ENCODE measurements at regions not wholly inside any gene's neighbourhood (a gene's known extent, or its start where the extent isn't known, plus 50 kb on each side); places are given as distances from the start of the nearest gene placed in this dataset.

DNA sequence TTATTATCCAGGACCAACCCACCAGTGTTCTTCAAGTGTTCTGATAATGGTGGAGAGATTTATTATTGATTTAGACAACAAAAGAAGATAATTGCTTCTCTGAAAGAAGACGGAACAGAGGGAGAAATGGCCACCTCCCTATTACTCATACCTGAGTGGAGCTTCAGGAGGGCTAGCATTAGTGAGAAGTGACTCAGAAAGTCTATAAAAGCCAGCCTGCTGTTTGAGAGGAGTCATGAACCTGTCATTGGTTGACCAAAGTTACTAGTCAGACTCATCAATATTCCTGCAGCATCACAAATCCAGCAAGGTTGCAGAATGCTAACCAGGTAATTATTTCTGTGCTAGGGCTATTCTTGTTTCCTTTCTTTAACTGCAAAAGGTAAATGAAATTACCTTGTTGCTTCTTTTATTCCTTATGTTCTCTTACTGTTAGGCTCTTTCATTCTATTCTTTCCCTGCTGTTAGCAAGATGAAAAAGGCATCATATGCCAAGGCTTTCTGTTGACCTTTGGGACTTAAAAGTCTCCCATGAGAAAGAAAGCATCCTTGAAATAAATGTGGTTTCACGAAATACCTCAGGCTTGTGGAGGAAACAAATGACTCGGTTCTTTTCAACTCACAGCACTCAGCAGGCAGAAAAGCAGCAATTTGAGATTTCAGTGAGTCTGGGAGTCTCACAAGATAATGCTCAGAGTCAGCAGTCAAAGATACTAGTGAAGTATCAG, 256.4 kb upstream of the PHYHIPL start (continued):
- TF ChIP-seq, protein P1, sequence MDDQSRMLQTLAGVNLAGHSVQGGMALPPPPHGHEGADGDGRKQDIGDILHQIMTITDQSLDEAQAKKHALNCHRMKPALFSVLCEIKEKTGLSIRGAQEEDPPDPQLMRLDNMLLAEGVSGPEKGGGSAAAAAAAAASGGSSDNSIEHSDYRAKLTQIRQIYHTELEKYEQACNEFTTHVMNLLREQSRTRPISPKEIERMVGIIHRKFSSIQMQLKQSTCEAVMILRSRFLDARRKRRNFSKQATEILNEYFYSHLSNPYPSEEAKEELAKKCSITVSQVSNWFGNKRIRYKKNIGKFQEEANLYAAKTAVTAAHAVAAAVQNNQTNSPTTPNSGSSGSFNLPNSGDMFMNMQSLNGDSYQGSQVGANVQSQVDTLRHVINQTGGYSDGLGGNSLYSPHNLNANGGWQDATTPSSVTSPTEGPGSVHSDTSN (IDR thresholded peaks at IDR 0.05; ENCODE audit: insufficient replicate concordance, low read depth, low read length): no peak
- no peak for TF ChIP-seq SMC3 (IDR thresholded peaks at IDR 0.05; ENCODE audit: borderline replicate concordance, low read length)

DNA sequence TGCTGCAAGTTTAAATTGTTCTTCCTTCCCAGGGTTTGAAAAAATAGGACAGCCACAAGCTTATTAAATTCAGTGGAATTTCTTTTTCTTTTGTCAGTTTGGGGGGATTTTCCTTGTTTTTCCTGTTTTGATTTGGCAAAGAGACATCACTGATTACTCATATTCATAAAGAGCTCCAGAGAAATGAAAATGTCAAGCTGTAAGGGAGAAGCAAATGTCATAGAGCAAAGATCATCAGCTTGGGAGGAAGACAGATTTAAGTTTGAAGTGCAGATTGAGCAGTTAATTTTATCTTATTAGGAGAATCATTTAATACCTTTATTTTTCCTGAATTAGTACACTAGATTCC, 255.8 kb upstream of the PHYHIPL start:
- no peaks in the 10 kb centered on the region for H3K27me3 ChIP-seq (replicated peaks in 1 of 2; ENCODE audit: control insufficient read depth in 2 of 2, insufficient read depth in 2 of 2, low read length in 1 of 2)
- H3K4me3 ChIP-seq: no peak overlapping the region
- intact Hi-C loops (cut with micrococcal nuclease; ENCODE audit: unreplicated experiment) (no loop called here), in situ Hi-C loops (cut with MboI) (no loop called here)
- ChIA-PET CTCF (interaction anchor here (0.8 kb wide), 1 partner anchor 32 kb away, joined by 3 read pairs; no protein-coding TSS in a partner anchor), SMC1A (ENCODE audit: uncharacterized antibody, unreplicated experiment) (interaction anchor here (0.8 to 2.2 kb wide), 6 partner anchors 8 to 87 kb away, joined by 3 to 18 read pairs (median 6); no protein-coding TSS in a partner anchor), POLR2A (interaction anchor here (0.6 kb wide), 1 partner anchor 82 kb away, joined by 4 read pairs; no protein-coding TSS in a partner anchor), RAD21 (ENCODE audit: unreplicated experiment) (interaction anchor here (1.2 to 1.6 kb wide), 3 partner anchors 10 to 38 kb away, joined by 3 to 4 read pairs (median 4); no protein-coding TSS in a partner anchor)
- DNase-seq (ENCODE audit: low read depth, low spot score) (no peak), FAIRE-seq (no peak), ATAC-seq (no peak; the same call in 2 of the 3 replicates)
- H3K4me2 ChIP-seq (ENCODE audit: control insufficient read depth, insufficient read depth): no peak overlapping the region
- H3K9me3 ChIP-seq (replicated peaks; ENCODE audit: control insufficient read depth, insufficient read depth, low read length): no peaks in the 10 kb centered on the region
- no peaks in the 10 kb centered on the region for H3K36me3 ChIP-seq (ENCODE audit: control insufficient read depth in 2 of 2, insufficient read depth in 2 of 2, low read length in 1 of 2)
- no peak overlapping the region for H2AFZ ChIP-seq (ENCODE audit: control insufficient read depth, low read depth, low read length)
- H3K9ac ChIP-seq (ENCODE audit: control insufficient read depth, insufficient read depth, low read length): no peak overlapping the region
- no peak overlapping the region for H3K27ac ChIP-seq (ENCODE audit: control insufficient read depth, insufficient read depth)
- no peaks in the 10 kb centered on the region for H3K79me2 ChIP-seq (ENCODE audit: control insufficient read depth, insufficient read depth, low read length)
- H4K20me1 ChIP-seq (ENCODE audit: control insufficient read depth, insufficient read depth): no peaks in the 10 kb centered on the region
- no peaks in the 10 kb centered on the region for H3K4me1 ChIP-seq (ENCODE audit: control insufficient read depth, insufficient read depth, low read length)
- TF ChIP-seq, protein P2, sequence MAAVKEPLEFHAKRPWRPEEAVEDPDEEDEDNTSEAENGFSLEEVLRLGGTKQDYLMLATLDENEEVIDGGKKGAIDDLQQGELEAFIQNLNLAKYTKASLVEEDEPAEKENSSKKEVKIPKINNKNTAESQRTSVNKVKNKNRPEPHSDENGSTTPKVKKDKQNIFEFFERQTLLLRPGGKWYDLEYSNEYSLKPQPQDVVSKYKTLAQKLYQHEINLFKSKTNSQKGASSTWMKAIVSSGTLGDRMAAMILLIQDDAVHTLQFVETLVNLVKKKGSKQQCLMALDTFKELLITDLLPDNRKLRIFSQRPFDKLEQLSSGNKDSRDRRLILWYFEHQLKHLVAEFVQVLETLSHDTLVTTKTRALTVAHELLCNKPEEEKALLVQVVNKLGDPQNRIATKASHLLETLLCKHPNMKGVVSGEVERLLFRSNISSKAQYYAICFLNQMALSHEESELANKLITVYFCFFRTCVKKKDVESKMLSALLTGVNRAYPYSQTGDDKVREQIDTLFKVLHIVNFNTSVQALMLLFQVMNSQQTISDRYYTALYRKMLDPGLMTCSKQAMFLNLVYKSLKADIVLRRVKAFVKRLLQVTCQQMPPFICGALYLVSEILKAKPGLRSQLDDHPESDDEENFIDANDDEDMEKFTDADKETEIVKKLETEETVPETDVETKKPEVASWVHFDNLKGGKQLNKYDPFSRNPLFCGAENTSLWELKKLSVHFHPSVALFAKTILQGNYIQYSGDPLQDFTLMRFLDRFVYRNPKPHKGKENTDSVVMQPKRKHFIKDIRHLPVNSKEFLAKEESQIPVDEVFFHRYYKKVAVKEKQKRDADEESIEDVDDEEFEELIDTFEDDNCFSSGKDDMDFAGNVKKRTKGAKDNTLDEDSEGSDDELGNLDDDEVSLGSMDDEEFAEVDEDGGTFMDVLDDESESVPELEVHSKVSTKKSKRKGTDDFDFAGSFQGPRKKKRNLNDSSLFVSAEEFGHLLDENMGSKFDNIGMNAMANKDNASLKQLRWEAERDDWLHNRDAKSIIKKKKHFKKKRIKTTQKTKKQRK (IDR thresholded peaks at IDR 0.05; ENCODE audit: low read depth, low read length): no peak
- TF ChIP-seq HDGF (IDR thresholded peaks at IDR 0.05): no peak
- TF ChIP-seq NR2C2 (IDR thresholded peaks at IDR 0.05; ENCODE audit: borderline replicate concordance, control insufficient read depth, insufficient read length, low read depth): no peak
- no peak for TF ChIP-seq IKZF1 (conservative IDR thresholded peaks at IDR 0.05)
- no peak for TF ChIP-seq GABPA (IDR thresholded peaks at IDR 0.05; ENCODE audit: low read depth)
- TF ChIP-seq, protein P3, sequence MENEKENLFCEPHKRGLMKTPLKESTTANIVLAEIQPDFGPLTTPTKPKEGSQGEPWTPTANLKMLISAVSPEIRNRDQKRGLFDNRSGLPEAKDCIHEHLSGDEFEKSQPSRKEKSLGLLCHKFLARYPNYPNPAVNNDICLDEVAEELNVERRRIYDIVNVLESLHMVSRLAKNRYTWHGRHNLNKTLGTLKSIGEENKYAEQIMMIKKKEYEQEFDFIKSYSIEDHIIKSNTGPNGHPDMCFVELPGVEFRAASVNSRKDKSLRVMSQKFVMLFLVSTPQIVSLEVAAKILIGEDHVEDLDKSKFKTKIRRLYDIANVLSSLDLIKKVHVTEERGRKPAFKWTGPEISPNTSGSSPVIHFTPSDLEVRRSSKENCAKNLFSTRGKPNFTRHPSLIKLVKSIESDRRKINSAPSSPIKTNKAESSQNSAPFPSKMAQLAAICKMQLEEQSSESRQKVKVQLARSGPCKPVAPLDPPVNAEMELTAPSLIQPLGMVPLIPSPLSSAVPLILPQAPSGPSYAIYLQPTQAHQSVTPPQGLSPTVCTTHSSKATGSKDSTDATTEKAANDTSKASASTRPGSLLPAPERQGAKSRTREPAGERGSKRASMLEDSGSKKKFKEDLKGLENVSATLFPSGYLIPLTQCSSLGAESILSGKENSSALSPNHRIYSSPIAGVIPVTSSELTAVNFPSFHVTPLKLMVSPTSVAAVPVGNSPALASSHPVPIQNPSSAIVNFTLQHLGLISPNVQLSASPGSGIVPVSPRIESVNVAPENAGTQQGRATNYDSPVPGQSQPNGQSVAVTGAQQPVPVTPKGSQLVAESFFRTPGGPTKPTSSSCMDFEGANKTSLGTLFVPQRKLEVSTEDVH (IDR thresholded peaks at IDR 0.05; ENCODE audit: low read depth, partially characterized antibody): no peak
- no peak for TF ChIP-seq SP1 (IDR thresholded peaks at IDR 0.05; ENCODE audit: low read depth, low read length)
- no peak for TF ChIP-seq SREBF2 (IDR thresholded peaks at IDR 0.05; ENCODE audit: low read length)
- TF ChIP-seq BMI1 (IDR thresholded peaks at IDR 0.05; ENCODE audit: borderline replicate concordance): no peak
- TF ChIP-seq, protein P4, sequence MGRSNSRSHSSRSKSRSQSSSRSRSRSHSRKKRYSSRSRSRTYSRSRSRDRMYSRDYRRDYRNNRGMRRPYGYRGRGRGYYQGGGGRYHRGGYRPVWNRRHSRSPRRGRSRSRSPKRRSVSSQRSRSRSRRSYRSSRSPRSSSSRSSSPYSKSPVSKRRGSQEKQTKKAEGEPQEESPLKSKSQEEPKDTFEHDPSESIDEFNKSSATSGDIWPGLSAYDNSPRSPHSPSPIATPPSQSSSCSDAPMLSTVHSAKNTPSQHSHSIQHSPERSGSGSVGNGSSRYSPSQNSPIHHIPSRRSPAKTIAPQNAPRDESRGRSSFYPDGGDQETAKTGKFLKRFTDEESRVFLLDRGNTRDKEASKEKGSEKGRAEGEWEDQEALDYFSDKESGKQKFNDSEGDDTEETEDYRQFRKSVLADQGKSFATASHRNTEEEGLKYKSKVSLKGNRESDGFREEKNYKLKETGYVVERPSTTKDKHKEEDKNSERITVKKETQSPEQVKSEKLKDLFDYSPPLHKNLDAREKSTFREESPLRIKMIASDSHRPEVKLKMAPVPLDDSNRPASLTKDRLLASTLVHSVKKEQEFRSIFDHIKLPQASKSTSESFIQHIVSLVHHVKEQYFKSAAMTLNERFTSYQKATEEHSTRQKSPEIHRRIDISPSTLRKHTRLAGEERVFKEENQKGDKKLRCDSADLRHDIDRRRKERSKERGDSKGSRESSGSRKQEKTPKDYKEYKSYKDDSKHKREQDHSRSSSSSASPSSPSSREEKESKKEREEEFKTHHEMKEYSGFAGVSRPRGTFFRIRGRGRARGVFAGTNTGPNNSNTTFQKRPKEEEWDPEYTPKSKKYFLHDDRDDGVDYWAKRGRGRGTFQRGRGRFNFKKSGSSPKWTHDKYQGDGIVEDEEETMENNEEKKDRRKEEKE (IDR thresholded peaks at IDR 0.05): no peak
- BruUV-seq (replicated peaks): no TSS peak

Measured in GM12878 (cell line).